GM18511 (cell line): ENCODE measurements at regions not wholly inside any gene's neighbourhood (a gene's known extent, or its start where the extent isn't known, plus 50 kb on each side); places are given as distances from the start of the nearest gene placed in this dataset.

Experiments used
- ATAC-seq: cut with Tn5 transposase; IDR thresholded peaks from one replicate; pipeline ENCODE4 v1.9.1; 2021; ENCODE audit warnings: mild to moderate bottlenecking, moderate library complexity; ENCODE audit not compliant: unreplicated experiment

- no peak for ATAC-seq
Measured at GRCh38 chr20:52746190-52746589, 226.0 kb upstream of the TSHZ2 start.

- ATAC-seq, result no peak
Measured at GRCh38 chr20:52744441-52744840, 227.7 kb upstream of the TSHZ2 start.

- no peak for ATAC-seq
Measured at GRCh38 chr20:52738081-52738480, 234.1 kb upstream of the TSHZ2 start.

GRCh38 chr20:52736507-52736906 lies 235.7 kb upstream of the TSHZ2 start:
- no peak for ATAC-seq

- ATAC-seq, result no peak
Measured at GRCh38 chr20:52731093-52731492, 241.1 kb upstream of the TSHZ2 start.

- no peak for ATAC-seq
Measured at GRCh38 chr20:52727740-52728456, 244.3 kb upstream of the TSHZ2 start.

- ATAC-seq, result no peak
Measured at GRCh38 chr20:52724541-52724940, 247.6 kb upstream of the TSHZ2 start.

- no peak for ATAC-seq
Measured at GRCh38 chr20:52722926-52723688, 249.1 kb upstream of the TSHZ2 start.

GRCh38 chr20:52708137-52708536 lies 264.0 kb upstream of the TSHZ2 start:
- ATAC-seq, result no peak

GRCh38 chr20:52704553-52704952 lies 267.6 kb upstream of the TSHZ2 start:
- ATAC-seq, result no peak

- no peak for ATAC-seq
Measured at GRCh38 chr20:52688345-52688744, 283.8 kb upstream of the TSHZ2 start.

- ATAC-seq, result no peak
Measured at GRCh38 chr20:52684905-52685304, 287.3 kb upstream of the TSHZ2 start.

- ATAC-seq, result no peak
Measured at GRCh38 chr20:52684176-52684575, 288.0 kb upstream of the TSHZ2 start.

GRCh38 chr20:52683761-52684160 lies 288.4 kb upstream of the TSHZ2 start:
- ATAC-seq, result no peak

- ATAC-seq, result no peak
Measured at GRCh38 chr20:52682237-52682636, 289.9 kb upstream of the TSHZ2 start.

GRCh38 chr20:52681288-52681687 lies 290.9 kb upstream of the TSHZ2 start:
- ATAC-seq, result no peak

GRCh38 chr20:52677216-52677615 lies 294.9 kb upstream of the TSHZ2 start:
- ATAC-seq, result no peak

- no peak for ATAC-seq
Measured at GRCh38 chr20:52676283-52676995, 295.7 kb upstream of the TSHZ2 start.

GRCh38 chr20:52675375-52675774 lies 296.8 kb upstream of the TSHZ2 start:
- no peak for ATAC-seq

GRCh38 chr20:52668626-52669025 lies 303.5 kb upstream of the TSHZ2 start:
- no peak for ATAC-seq

- no peak for ATAC-seq
Measured at GRCh38 chr20:52667358-52667757, 304.8 kb upstream of the TSHZ2 start.

GRCh38 chr20:52665441-52665840 lies 306.7 kb upstream of the TSHZ2 start:
- ATAC-seq, result no peak
